IPS DF 6.9 (cell line): ENCODE measurements at regions not wholly inside any gene's neighbourhood (a gene's known extent, or its start where the extent isn't known, plus 50 kb on each side); places are given as distances from the start of the nearest gene placed in this dataset.

ENCODE experiments used
- DNase-seq: peaks from one replicate; pipeline ENCODE4 v3.0.0-alpha.2; 2013; ENCODE audit warnings: low read depth, low spot score
- H3K27ac ChIP-seq: one replicate; pipeline ENCODE4 v1.5.1; 2013; ENCODE audit warnings: low read length, control low read depth
- H3K27me3 ChIP-seq: 2 replicates; pipeline ENCODE4 v1.6.1; 2013; ENCODE audit warnings: mild to moderate bottlenecking, low read length; ENCODE audit not compliant: control insufficient read depth, insufficient read depth
- H3K36me3 ChIP-seq: 2 replicates; pipeline ENCODE4 v1.6.1; 2013; ENCODE audit warnings: low read length; ENCODE audit not compliant: control insufficient read depth, insufficient read depth
- H3K4me1 ChIP-seq: 2 replicates; pipeline ENCODE4 v1.6.1; 2013; ENCODE audit warnings: low read length; ENCODE audit not compliant: control insufficient read depth, insufficient read depth
- H3K4me3 ChIP-seq: 2 replicates; pipeline ENCODE4 v1.5.1; 2013; ENCODE audit warnings: mild to moderate bottlenecking, low read length
- H3K9me3 ChIP-seq: 2 replicates; pipeline ENCODE4 v1.6.1; 2013; ENCODE audit warnings: low read length, inconsistent platforms; ENCODE audit not compliant: control insufficient read depth, insufficient read depth
- WGBS: extraction: QIAGEN DNeasy Blood & Tissue Kit; methylation state at CpG from one replicate; pipeline ENCODE4 v1.1.7; 2013; ENCODE audit warnings: mixed read lengths, missing lambda C conversion rate; ENCODE audit not compliant: insufficient read length, insufficient coverage; 5-methylcytosine and 5-hydroxymethylcytosine counted together

DNA sequence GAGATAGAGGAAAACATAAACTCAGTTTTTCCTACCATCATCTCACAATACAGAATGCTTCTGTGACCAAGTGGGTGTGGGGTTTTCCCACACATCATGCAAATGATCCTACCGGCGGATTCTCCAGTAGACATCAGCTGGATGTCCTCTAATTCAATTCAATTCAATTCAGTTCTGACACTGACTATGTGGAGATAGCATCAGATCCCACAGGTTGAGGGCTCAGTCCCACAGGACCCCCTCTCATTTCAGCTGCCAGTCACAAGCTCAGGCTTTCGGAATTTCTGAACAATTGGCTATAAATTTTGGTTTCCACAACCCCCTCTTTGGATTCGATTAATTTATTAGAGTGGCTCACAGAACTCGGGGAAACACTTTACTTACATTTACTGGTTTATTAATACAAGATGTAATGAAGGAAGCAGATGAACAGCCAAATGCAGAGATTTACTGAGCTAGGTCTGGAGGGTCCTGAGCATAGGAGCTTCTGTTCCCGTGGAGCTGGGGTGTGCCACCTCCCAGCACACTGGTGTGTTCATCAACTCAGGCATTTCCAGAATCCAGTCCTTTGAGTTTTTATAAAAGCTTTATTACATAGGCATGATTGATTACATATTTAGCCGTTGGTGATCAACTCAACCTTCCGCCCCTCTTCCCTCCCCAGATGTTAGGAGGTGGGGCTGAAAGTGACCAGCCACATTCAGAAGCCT is 350.1 kb downstream of the MYCN start:
- WGBS: no CpG with 5 or more reads among the region's 8 CpGs
- H3K27me3 ChIP-seq: no peaks in the 10 kb centered on the region
- no peak overlapping the region for H3K27ac ChIP-seq
- DNase-seq: no peak
- no peak overlapping the region for H3K4me3 ChIP-seq
- no peaks in the 10 kb centered on the region for H3K36me3 ChIP-seq
- H3K9me3 ChIP-seq: no peaks in the 10 kb centered on the region
- no peaks in the 10 kb centered on the region for H3K4me1 ChIP-seq

DNA sequence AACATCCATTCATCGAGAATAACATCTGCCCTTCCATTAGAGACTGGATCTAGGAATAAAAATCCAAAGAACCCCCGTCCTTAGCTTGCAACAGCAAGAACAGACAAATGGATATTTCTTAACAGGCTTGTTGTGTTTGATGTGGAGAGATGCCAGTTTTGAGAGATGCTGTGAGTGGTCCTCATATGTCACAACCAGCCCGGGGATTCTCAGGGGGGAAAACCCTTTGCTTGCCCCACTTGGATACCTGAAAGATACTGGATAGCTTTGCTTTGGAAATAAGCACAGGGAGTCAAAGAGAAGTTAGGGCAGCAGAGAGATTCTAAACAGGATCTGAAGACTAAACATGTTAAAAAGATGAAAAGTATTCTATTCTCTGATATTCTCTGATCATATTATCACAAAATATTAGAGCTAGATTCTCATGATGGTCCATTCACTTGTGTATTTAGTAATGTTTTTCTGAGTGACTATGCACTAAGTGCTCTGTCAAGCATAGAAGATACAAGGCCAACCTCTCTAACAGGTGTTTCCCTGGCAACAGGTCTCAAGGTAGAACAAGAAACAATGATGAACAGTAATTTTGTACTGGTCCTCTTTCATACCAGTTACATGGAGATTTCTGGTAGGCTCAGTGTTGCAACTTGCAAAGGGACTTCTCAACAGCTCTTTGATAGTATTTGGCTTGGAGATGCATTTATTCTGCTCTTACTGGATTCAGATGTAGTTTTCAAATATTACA is 348.2 kb downstream of the MYCN start:
- WGBS: no CpG with 5 or more reads among the region's 3 CpGs
- Histone ChIP-seq H3K27ac (no peak overlapping the region), H3K9me3 (no peaks in the 10 kb centered on the region), H3K27me3 (no peaks in the 10 kb centered on the region; the same call in 1 of the 2 replicates), H3K4me1 (no peaks in the 10 kb centered on the region), H3K36me3 (no peaks in the 10 kb centered on the region), H3K4me3 (no peak overlapping the region)
- DNase-seq: no peak

DNA sequence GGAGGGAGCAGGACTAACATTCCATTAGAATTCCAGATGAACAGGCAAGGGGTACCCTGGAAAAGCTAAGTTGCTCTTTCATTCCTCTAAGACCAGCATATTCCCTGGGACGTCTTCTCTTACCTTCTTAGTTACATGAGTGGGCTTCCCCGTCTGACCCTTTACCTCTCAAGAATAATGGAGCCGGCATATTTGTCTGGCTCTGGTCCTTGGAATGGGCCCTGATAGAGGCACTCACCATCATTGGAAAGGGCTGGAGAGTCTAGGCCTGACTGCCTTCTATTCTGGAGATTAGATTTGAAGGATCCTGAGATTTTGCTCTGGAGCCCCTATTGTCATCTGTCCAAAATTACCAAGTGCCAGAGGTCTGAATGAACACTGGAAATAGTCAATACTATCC is 347.5 kb downstream of the MYCN start:
- no peak for DNase-seq
- Histone ChIP-seq H3K27ac (no peak overlapping the region), H3K36me3 (no peaks in the 10 kb centered on the region), H3K4me3 (no peak overlapping the region), H3K9me3 (no peaks in the 10 kb centered on the region), H3K27me3 (no peaks in the 10 kb centered on the region; the same call in 1 of the 2 replicates), H3K4me1 (no peaks in the 10 kb centered on the region)
- WGBS: no CpG with 5 or more reads among the region's 3 CpGs

DNA sequence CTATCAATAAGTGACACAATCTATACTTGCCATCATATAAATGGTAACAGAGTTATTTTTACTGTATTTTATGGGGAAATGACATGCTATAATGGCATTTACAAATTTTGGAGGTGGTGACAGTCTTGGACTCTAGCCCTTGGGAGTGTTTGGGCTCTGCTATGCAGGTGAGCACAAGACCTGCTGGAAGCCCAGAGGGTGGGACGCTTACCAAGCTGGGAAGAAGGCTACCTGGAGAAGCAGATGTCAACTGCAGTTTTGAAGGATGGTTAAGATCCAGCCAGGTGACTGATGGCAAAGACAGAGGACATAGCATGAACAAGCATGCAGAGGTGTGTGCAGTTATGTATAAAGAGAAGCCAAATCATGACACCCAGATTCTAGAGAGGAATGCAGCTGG is 346.9 kb downstream of the MYCN start:
- no peak overlapping the region for H3K4me3 ChIP-seq
- H3K36me3 ChIP-seq: no peaks in the 10 kb centered on the region
- no peak overlapping the region for H3K27ac ChIP-seq
- no peaks in the 10 kb centered on the region for H3K9me3 ChIP-seq
- DNase-seq: no peak
- no CpG with 5 or more reads among the region's 1 CpG for WGBS
- no peaks in the 10 kb centered on the region; the same call in 1 of the 2 replicates for H3K27me3 ChIP-seq
- H3K4me1 ChIP-seq: no peaks in the 10 kb centered on the region

DNA sequence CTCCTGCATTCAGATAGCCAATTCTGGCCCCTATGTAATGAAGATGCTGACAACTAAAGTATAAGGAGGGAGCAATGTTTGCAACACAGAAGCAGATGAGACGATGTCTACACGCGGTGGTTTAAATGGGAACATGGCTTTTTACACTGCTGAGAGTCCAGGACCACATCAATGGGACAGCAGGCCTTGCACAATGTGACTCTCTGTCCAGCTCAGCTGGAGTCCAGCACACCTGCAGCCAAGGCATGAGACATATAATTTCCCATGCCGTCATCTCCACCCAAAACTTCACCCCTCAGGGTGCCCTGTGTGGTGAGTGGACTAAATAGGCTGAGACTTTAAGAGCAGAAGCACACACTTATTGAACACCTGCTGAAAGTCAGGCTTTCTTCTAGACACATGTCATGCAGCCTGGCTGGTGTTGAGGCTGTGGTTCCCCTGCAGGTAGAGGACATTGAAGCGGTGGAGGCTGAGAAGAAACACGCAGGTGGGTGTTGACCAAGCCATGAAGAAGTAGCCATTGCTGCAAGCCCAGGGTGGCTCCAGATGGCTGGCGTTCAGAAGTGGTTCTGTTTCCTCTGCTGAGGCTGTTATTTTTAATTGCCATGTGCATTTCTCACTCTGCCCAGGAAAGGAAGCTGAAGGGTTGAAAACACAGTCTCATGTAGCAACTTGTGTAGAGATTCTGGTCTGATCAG is 345.6 kb downstream of the MYCN start:
- no peak overlapping the region for H3K27ac ChIP-seq
- WGBS: no CpG with 5 or more reads among the region's 7 CpGs
- H3K4me3 ChIP-seq: no peak overlapping the region

DNA sequence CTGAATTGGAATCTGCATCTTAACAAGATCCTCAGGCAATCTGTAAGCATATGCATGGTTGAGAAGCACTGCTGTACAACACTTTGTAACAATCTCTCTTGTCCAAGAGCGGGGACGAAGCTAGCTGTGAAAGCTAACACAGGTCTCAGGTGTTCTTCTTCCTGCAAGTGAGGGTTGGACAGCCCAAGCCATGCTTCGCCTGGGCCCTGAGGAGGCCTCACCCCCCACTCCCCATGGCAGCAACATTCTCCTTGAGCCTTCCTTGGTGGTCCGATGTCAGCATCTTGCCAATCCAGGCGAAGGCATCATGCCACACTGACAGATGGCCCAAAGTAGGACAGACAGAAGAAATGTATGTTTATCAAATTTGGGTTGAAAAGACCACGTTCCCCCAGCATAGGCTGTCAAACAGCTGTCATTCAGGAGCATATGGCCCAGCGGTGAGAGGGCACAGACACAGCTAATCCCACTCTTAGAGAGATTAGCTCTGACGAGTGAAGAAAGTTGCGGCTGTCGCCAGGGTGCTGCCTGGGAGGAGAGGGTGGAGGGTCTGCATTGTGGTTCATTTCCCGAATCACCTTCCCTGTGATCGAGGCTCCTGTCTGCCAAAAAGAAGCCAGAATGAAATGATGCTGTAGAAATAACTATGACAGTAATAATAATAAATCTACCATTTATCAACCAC is 344.7 kb downstream of the MYCN start:
- no peaks in the 10 kb centered on the region for H3K36me3 ChIP-seq
- DNase-seq: no peak
- WGBS: no CpG with 5 or more reads among the region's 12 CpGs
- H3K27me3 ChIP-seq: no peaks in the 10 kb centered on the region; the same call in 1 of the 2 replicates
- H3K4me1 ChIP-seq: peaks cover 2% of the 10 kb centered on the region; the same call in 1 of the 2 replicates
- no peak overlapping the region for H3K27ac ChIP-seq
- no peaks in the 10 kb centered on the region for H3K9me3 ChIP-seq
- H3K4me3 ChIP-seq: no peak overlapping the region

More for the DNA sequence above, 345.6 kb downstream of the MYCN start:
- DNase-seq: no peak
- no peaks in the 10 kb centered on the region; the same call in 1 of the 2 replicates for H3K27me3 ChIP-seq
- H3K9me3 ChIP-seq: no peaks in the 10 kb centered on the region
- no peaks in the 10 kb centered on the region for H3K36me3 ChIP-seq
- peaks cover 2% of the 10 kb centered on the region; the same call in 1 of the 2 replicates for H3K4me1 ChIP-seq

DNA sequence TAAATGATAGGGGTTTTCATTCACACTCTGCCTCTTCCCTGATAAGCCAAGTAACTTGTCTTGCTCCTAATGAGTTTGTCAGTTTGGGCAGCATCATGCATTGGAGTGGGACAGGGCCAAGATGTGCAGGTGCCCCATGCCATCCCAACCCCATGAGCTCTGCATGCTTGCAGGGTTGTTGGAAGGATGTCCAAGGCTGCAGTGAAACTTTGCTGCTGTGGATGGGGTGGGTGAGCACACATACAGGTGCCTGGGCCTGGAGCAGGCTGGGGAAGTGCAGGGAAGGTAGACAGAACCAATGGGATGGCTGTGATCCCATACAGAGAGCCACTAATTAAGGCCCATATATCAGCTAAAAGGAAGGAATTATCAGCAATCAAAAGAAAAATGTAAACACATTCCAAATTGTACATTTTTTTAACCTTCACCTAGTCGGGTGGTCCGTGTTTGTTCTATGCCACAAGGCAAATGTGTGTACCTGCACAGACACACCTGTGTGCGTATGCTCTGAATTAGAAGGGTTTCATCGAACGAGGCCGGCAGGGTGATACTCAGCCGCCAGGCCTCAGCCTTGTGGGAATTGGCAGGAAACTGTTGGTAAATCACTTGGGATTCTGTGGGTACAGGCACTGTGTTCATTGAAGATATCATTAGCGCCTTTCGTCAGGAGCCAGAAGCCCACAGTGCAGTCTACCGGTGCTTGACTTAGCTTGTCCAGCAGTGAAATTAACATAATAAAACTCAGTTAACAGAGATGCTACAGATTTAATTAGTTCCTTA is 342.9 kb downstream of the MYCN start:
- no peak for DNase-seq
- H3K27me3 ChIP-seq: no peaks in the 10 kb centered on the region; the same call in 1 of the 2 replicates
- no peak overlapping the region for H3K27ac ChIP-seq
- H3K9me3 ChIP-seq: no peaks in the 10 kb centered on the region
- no peak overlapping the region for H3K4me3 ChIP-seq
- WGBS: no CpG with 5 or more reads among the region's 10 CpGs
- peaks cover 2% of the 10 kb centered on the region; the same call in 1 of the 2 replicates for H3K4me1 ChIP-seq
- H3K36me3 ChIP-seq: no peaks in the 10 kb centered on the region

DNA sequence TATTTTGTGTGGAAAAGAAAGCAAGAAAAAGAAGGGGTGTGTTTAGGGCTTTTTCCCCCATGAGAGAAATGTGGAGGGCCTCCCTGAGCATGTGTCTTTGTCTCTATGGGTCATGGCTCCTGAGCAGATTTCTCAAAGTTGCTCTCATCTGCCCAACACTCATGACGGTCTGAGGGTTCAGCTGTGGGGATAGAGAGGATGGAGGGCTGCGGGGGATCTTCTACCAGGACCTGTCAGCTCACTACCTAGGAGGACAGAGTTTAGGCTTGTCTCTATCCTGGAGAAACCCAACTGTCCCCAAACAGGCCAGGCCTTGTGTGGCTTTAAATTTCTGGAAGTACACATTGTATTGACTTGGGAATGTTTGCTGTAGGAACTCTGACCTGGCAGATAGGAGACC is 342.2 kb downstream of the MYCN start:
- WGBS: no CpG with 5 or more reads among the region's 2 CpGs
- H3K27ac ChIP-seq: no peak overlapping the region
- no peak for DNase-seq
- no peak overlapping the region for H3K4me3 ChIP-seq
- peaks cover 2% of the 10 kb centered on the region; the same call in 1 of the 2 replicates for H3K4me1 ChIP-seq
- H3K27me3 ChIP-seq: no peaks in the 10 kb centered on the region; the same call in 1 of the 2 replicates
- no peaks in the 10 kb centered on the region for H3K36me3 ChIP-seq
- H3K9me3 ChIP-seq: no peaks in the 10 kb centered on the region

DNA sequence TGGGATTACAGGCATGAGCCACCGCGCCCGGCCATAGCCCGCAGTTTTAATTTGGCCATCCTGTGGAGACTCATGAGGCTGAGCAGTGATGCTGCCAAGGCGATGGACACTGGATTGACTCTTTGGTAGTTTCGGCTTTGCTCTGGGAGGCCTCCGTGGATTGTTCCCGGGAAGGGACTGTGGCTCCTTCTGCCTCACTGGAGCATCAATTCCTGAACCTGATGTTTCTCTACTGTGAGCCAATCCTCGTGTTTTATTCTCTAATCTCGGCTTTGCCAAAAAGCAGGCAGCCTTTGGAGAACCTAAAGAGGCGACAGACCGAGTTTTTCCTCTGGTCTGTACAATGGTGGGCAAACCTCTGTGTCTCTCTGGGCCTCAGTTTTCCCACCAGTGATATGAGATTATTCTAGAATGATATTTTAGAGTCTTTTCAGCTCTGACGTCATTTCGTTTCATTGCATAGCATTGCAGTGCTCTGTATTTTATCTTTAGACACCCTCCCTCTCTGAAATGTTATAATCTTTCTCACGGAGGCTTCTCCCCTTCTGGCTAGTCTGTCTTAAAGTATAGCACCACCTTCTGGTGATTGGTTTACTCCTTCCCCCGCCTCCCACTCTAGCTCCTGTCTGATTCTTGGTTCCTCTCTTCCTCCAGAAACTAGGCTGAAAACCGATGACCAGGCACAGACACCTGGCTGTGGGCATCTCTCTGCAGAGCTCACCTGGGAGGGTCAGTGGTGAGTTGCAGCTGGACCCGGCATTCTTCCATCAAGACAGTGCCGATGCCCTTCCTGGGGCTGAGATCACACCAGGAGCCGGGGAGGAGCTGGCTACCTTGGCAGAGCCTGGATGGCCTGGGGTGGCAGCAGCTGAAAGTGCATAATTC is 341.3 kb downstream of the MYCN start:
- Histone ChIP-seq H3K36me3 (no peaks in the 10 kb centered on the region), H3K9me3 (no peaks in the 10 kb centered on the region), H3K4me1 (peaks cover 2% of the 10 kb centered on the region; the same call in 1 of the 2 replicates), H3K27ac (no peak overlapping the region), H3K27me3 (no peaks in the 10 kb centered on the region; the same call in 1 of the 2 replicates), H3K4me3 (no peak overlapping the region)
- no CpG with 5 or more reads among the region's 20 CpGs for WGBS
- peak; percentile 45 for DNase-seq
